BLaER1 treated with 17β-estradiol and CSF1 and Interleukin-3, amounts not matched to agents 10 nM and 100 nM (cell line): ENCODE measurements at regions not wholly inside any gene's neighbourhood (a gene's known extent, or its start where the extent isn't known, plus 50 kb on each side); places are given as distances from the start of the nearest gene placed in this dataset.
"Not testable (repeated sequence)": the region's sequence is repeated elsewhere in the genome, so short reads cannot be mapped to it uniquely, and the experiment has no call there.

Experiments used
- H3K27ac ChIP-seq, 11 experiments: shearing (Covaris generic); formaldehyde crosslinking; 2 replicates each; pipeline ENCODE4 v1.8.1; 2022
- H3K27me3 ChIP-seq, 11 experiments: shearing (Covaris generic); formaldehyde crosslinking; 2 replicates each; pipeline ENCODE4 v1.8.1; 2022
- H3K36me3 ChIP-seq, 11 experiments: shearing (Covaris generic); formaldehyde crosslinking; 2 replicates each; pipeline ENCODE4 v1.8.1; 2022
- H3K4me1 ChIP-seq, 10 experiments: shearing (Covaris generic); formaldehyde crosslinking; 2 replicates each; pipeline ENCODE4 v1.8.1; 2022
- H3K4me2 ChIP-seq, 11 experiments: shearing (Covaris generic); formaldehyde crosslinking; 2 replicates each; pipeline ENCODE4 v1.8.1; 2022
- H3K4me3 ChIP-seq, 10 experiments: shearing (Covaris generic); formaldehyde crosslinking; 2 replicates each; pipeline ENCODE4 v1.8.1; 2022
- H3K9ac ChIP-seq, 11 experiments: shearing (Covaris generic); formaldehyde crosslinking; 2 replicates each; pipeline ENCODE4 v1.8.1; 2022
- H3K9me3 ChIP-seq, 11 experiments: shearing (Covaris generic); formaldehyde crosslinking; replicated peaks in 1 of 11; 2 replicates each; pipeline ENCODE4 v1.8.1; 2022
- H4K20me1 ChIP-seq, 11 experiments: shearing (Covaris generic); formaldehyde crosslinking; 2 replicates each; pipeline ENCODE4 v1.8.1; 2022
- Cebpa-rat ChIP-seq, 11 experiments: shearing (Covaris generic); IDR thresholded peaks; 2 replicates each; pipeline ENCODE4 v1.8.1; 2022

- Histone ChIP-seq H3K9me3 (peaks cover 23 to 34% (median 27%) of the 10 kb centered on the region in 11 experiments), H3K4me2 (no peak overlapping the region), H3K4me1 (peaks cover 3 to 10% (median 5%) of the 10 kb centered on the region in 10 experiments; a peak in 14 of 20 replicates), H3K36me3 (no peaks in the 10 kb centered on the region), H3K4me3 (0 out of 20 replicates have a peak overlapping the region, but pooled peaks of 1 of the 10 experiments have one; percentile 4), H3K27me3 (no peaks in the 10 kb centered on the region), H4K20me1 (no peaks in the 10 kb centered on the region), H3K27ac (no peak overlapping the region), H3K9ac (no peak overlapping the region)
- no peak for TF ChIP-seq Cebpa-rat (IDR thresholded peaks at IDR 0.05)
These were observed 50.7 kb upstream of the USP7 start for GRCh38 chr16:9014389-9014788.

GRCh38 chr16:9015489-9015888 lies 51.8 kb upstream of the USP7 start:
- no peaks in the 10 kb centered on the region for H4K20me1 ChIP-seq
- peaks cover 0 to 10% (median 2%) of the 10 kb centered on the region in 10 experiments; a peak in 6 of 20 replicates for H3K4me1 ChIP-seq
- H3K9ac ChIP-seq = no peak overlapping the region
- H3K27me3 ChIP-seq = no peaks in the 10 kb centered on the region
- no peaks in the 10 kb centered on the region for H3K36me3 ChIP-seq
- no peak overlapping the region for H3K27ac ChIP-seq
- no peak overlapping the region for H3K4me3 ChIP-seq
- H3K9me3 ChIP-seq = peaks cover 23 to 34% (median 27%) of the 10 kb centered on the region in 11 experiments
- TF ChIP-seq Cebpa-rat (IDR thresholded peaks at IDR 0.05) = no peak
- no peak overlapping the region for H3K4me2 ChIP-seq

- not testable (repeated sequence) for H3K27ac ChIP-seq, H3K4me2 ChIP-seq
These were observed 52.3 kb upstream of the USP7 start for GRCh38 chr16:9016005-9016404.

DNA sequence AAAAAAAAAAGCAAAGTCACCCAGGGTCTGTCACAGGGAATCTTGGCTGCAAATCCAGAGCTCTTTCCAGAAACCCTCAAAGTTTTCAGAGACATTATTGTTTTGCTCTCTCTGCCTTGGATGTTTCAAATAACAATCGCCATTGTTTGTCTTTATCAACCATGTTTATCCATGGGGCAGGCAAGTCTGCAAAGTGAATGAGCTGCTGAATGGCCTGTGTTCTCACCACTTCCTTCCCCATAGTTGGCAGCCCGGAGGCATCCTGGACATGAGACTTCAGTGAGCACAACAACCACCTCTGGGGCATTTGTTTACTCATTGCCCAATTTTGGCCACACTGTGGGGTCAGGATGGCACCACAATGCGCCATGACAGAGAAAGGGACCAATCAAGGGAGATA lies 53.1 kb upstream of the USP7 start:
- Histone ChIP-seq H3K4me1 (peaks cover 0 to 10% (median 2%) of the 10 kb centered on the region in 10 experiments; a peak in 6 of 20 replicates), H3K36me3 (no peaks in the 10 kb centered on the region), H3K27ac (no peak overlapping the region), H4K20me1 (no peaks in the 10 kb centered on the region), H3K27me3 (no peaks in the 10 kb centered on the region), H3K9ac (no peak overlapping the region), H3K9me3 (peaks cover 23 to 34% (median 27%) of the 10 kb centered on the region in 11 experiments), H3K4me3 (no peak overlapping the region), H3K4me2 (peak overlapping the region in 2 of 11 experiments; percentile 1 to 33; a peak in 2 of 22 replicates)
- TF ChIP-seq Cebpa-rat (IDR thresholded peaks at IDR 0.05) = no peak

More at GRCh38 chr16:9016005-9016404, 52.3 kb upstream of the USP7 start:
- H3K9me3 ChIP-seq = peaks cover 23 to 34% (median 27%) of the 10 kb centered on the region in 11 experiments
- H3K9ac ChIP-seq, H4K20me1 ChIP-seq, H3K4me3 ChIP-seq, H3K27me3 ChIP-seq, H3K36me3 ChIP-seq, H3K4me1 ChIP-seq: not testable (repeated sequence)

DNA sequence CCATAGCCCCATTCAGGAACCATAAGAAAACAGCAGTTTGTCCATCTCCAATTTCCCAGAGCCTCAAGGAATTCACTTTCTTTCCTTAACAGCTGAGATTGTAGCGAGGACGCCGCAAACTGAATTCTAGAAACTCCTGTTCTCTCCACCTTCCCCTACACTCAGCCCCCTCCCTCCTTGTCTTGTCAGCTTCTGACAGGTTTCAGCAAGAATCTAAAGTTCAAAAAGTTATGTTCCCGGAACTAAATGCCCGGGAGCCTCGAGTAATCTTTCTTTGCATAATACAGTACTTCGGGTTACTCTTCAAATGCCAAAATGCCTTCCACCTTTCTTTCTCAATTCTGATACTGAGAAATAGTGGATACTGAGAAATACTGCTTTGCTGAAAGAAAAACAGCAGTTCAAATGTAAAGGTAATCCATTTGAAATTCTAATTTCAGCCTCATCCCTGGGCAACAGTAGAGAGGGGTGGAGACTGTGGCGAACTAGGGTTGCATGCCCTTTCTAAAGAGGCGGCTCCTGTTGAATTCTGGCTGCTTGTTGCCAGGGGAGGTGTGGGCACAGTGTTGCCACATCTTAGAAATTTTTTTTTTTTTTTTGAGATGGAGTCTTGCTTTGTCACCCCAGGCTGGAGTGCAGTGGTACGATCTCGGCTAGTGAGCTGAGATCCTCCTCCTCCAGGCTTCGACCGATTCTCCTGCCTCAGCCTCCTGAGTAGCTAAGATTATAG lies 63.5 kb upstream of the USP7 start:
- no peak overlapping the region for H3K27ac ChIP-seq
- TF ChIP-seq Cebpa-rat (IDR thresholded peaks at IDR 0.05) = no peak
- no peak overlapping the region for H3K9ac ChIP-seq
- H3K4me2 ChIP-seq = no peak overlapping the region
- peaks cover 0 to 2% (median 0%) of the 10 kb centered on the region in 10 experiments; a peak in 1 of 20 replicates for H3K4me1 ChIP-seq
- H3K27me3 ChIP-seq = no peaks in the 10 kb centered on the region
- H4K20me1 ChIP-seq = no peaks in the 10 kb centered on the region
- no peak overlapping the region for H3K4me3 ChIP-seq
- H3K9me3 ChIP-seq = no peaks in the 10 kb centered on the region
- H3K36me3 ChIP-seq = no peaks in the 10 kb centered on the region

GRCh38 chr16:9028491-9028890 lies 63.0 kb upstream of the HAPSTR1 start:
- H3K4me1 ChIP-seq, H3K27me3 ChIP-seq, H3K9me3 ChIP-seq, H3K36me3 ChIP-seq, H3K4me2 ChIP-seq, H3K27ac ChIP-seq, H4K20me1 ChIP-seq, H3K9ac ChIP-seq, H3K4me3 ChIP-seq: not testable (repeated sequence)

DNA sequence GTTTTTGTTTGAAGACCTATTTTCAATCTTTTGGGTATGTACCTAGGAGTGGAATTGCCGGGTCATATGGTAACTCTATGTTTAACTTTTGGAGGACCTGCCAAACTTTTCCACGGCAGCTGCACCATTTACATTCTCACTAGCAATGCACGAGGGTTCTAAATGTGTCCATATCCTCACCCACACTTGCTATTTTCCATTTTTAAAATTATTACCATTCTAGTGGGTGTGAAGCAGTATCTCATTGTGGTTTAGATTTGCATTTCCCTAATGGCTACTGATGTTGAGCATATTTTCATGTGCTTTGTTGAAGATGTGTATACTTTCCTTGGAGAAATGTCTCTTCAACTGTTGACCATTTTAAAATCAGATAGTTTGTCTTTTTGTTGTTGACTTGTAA lies 60.3 kb upstream of the HAPSTR1 start:
- no peaks in the 10 kb centered on the region; a peak in 1 of 20 replicates for H3K4me1 ChIP-seq
- peaks cover 0 to 25% (median 13%) of the 10 kb centered on the region in 11 experiments; a peak in 12 of 22 replicates for H3K9me3 ChIP-seq
- no peak overlapping the region for H3K9ac ChIP-seq
- H3K27me3 ChIP-seq = no peaks in the 10 kb centered on the region
- H3K4me2 ChIP-seq = no peak overlapping the region
- no peak overlapping the region for H3K4me3 ChIP-seq
- no peak overlapping the region for H3K27ac ChIP-seq
- no peak for TF ChIP-seq Cebpa-rat (IDR thresholded peaks at IDR 0.05)
- H3K36me3 ChIP-seq = no peaks in the 10 kb centered on the region
- H4K20me1 ChIP-seq = no peaks in the 10 kb centered on the region

DNA sequence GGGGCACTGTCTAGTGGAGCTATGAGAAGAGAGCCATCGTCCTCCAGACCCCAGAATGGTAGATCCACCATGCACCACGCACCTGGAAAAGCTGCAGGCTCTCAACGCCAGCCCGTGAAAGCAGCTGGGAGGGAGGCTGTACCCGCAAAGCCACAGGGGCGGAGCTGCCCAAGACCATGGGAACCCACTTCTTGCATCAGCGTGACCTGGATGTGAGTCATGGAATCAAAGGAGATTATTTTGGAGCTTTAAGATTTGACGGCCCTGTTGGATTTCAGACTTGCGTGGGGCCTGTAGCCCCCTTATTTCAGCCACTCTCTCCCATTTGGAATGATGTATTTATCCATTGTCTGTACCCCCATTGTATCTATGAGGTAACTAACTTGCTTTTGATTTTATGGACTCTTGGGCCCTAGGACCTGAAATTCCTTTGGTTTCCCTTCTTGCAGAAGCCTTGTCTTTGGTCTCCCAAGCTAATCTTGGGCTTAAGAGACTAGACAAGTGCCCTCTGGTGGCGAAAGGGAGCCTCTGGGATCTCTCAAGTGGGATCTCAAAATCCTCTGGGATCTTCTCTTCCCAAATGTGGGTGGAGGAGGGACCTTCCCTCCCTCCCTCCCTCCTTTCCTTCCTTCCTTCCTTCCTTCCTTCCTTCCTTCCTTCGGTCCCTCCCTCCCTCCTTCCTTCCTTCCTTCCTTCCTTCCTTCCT lies 58.2 kb upstream of the HAPSTR1 start:
- no peak overlapping the region for H3K27ac ChIP-seq
- H3K9ac ChIP-seq = no peak overlapping the region
- no peak overlapping the region for H3K4me2 ChIP-seq
- no peaks in the 10 kb centered on the region for H4K20me1 ChIP-seq
- no peaks in the 10 kb centered on the region for H3K27me3 ChIP-seq
- no peak overlapping the region for H3K4me3 ChIP-seq
- peaks cover 0 to 25% (median 13%) of the 10 kb centered on the region in 11 experiments; a peak in 12 of 22 replicates for H3K9me3 ChIP-seq
- H3K4me1 ChIP-seq = peaks cover 0 to under 1% (median 0%) of the 10 kb centered on the region in 10 experiments; a peak in 1 of 20 replicates
- no peaks in the 10 kb centered on the region for H3K36me3 ChIP-seq
- no peak for TF ChIP-seq Cebpa-rat (IDR thresholded peaks at IDR 0.05)

- Histone ChIP-seq H3K4me2 (no peak overlapping the region), H3K9me3 (peaks cover 0 to 25% (median 13%) of the 10 kb centered on the region in 11 experiments; a peak in 12 of 22 replicates), H3K36me3 (no peaks in the 10 kb centered on the region), H3K27me3 (no peaks in the 10 kb centered on the region), H4K20me1 (no peaks in the 10 kb centered on the region), H3K4me3 (no peak overlapping the region), H3K27ac (no peak overlapping the region), H3K9ac (no peak overlapping the region), H3K4me1 (peaks cover 0 to 8% (median 6%) of the 10 kb centered on the region in 10 experiments; a peak in 8 of 20 replicates)
- TF ChIP-seq Cebpa-rat (IDR thresholded peaks at IDR 0.05) = no peak
These were observed 57.4 kb upstream of the HAPSTR1 start for GRCh38 chr16:9034056-9034455.
